Epithelial cell of proximal tubule (primary cell): ENCODE measurements at regions not wholly inside any gene's neighbourhood (a gene's known extent, or its start where the extent isn't known, plus 50 kb on each side); places are given as distances from the start of the nearest gene placed in this dataset.

Experiments used
- DNase-seq: peaks from one replicate; pipeline ENCODE4 v3.0.0-alpha.2; 2011; ENCODE audit warnings: low read depth
- H3K4me3 ChIP-seq: 2 replicates; pipeline ENCODE4 v1.5.1; 2011; ENCODE audit warnings: low read depth, mild to moderate bottlenecking, low read length
- TF ChIP-seq, protein P1 (sequence below): conservative IDR thresholded peaks from 2 replicates; pipeline ENCODE4 v1.5.1; 2012; ENCODE audit warnings: low read depth, mild to moderate bottlenecking, low read length

DNA sequence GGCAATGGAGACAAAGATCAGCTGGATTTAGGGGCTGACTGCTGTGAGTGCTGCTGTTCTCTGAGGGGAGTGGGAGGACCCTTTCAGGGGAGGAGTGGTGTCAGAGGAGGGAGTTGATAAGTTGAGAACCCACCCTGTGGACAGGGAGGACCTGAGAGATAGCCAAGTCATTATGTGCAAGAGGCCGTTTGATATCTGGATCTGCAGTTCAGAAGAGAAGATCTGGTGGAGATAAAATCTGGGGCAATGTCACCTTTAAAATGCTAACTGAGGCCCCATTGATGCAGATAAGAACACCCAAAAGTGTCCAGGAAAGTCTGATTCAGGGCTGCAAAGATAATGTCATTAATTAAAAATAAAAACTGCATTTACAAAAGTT, 256.1 kb upstream of the HES1 start:
- H3K4me3 ChIP-seq: no peak overlapping the region
- TF ChIP-seq, protein P1, sequence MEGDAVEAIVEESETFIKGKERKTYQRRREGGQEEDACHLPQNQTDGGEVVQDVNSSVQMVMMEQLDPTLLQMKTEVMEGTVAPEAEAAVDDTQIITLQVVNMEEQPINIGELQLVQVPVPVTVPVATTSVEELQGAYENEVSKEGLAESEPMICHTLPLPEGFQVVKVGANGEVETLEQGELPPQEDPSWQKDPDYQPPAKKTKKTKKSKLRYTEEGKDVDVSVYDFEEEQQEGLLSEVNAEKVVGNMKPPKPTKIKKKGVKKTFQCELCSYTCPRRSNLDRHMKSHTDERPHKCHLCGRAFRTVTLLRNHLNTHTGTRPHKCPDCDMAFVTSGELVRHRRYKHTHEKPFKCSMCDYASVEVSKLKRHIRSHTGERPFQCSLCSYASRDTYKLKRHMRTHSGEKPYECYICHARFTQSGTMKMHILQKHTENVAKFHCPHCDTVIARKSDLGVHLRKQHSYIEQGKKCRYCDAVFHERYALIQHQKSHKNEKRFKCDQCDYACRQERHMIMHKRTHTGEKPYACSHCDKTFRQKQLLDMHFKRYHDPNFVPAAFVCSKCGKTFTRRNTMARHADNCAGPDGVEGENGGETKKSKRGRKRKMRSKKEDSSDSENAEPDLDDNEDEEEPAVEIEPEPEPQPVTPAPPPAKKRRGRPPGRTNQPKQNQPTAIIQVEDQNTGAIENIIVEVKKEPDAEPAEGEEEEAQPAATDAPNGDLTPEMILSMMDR: no peak
- no peak for DNase-seq

DNA sequence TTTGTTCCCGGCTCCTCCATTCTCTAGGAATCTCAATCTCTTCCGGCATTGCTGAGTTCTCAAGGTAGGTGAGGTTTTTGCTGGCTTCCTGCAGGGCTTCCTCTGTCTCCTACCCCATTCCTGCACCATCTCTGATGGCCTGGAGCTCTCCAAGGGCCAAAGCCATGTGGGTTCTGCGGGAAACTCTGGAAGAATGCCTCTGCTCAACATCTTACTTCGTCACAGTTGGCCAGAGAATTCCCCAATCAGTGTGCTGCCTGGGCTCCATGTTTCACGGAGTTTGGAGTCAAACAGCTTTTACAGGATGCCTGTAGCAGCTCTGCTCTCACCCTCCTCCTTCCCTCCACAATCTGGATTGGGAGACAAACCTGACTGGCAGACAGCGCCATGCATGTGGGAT, 253.9 kb upstream of the HES1 start:
- no peak for DNase-seq
- TF ChIP-seq, protein P1: no peak
- no peak overlapping the region for H3K4me3 ChIP-seq

DNA sequence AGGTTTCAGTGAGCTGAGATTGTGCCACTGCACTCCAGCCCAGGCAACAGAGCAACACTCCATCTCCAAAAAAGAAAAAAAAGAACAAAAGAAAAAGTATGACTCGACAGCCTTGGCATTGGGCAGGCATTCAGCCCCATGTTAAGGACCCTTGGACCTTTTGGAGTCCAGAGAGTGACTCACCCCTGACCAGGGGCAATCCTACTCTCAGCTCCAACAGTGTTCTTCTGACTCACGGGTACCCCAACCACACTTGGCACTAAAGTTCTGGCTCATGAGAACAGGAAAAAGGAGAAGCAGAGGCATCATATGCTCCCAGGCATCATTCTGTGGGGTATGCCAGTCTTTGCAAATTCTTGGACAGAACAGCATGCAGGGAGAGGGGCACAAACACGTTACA, 252.4 kb upstream of the HES1 start:
- peak; percentile 61 for DNase-seq
- H3K4me3 ChIP-seq: no peak overlapping the region
- TF ChIP-seq, protein P1: no peak

DNA sequence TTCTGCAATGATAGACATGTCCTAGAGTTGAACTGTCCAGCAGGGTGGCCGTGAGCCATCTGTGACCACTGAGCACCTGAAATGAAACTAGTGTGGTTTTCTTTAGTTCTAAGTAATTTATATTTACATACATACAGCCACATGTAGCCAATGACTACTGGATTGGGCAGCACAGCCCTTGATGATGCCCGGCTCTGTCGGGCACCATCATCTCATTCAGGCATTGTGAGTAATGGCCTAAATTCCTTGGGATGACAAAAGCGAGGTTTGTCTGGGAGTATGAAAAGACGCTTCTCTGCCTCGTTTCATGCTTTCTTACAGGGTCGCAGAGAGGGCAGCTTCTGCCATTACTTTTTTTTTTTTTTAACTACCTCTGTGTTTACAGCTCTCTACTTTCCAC, 251.9 kb upstream of the HES1 start:
- no peak overlapping the region for H3K4me3 ChIP-seq
- TF ChIP-seq, protein P1: no peak
- no peak for DNase-seq

GRCh38 chr3:193884652-193885051, 251.3 kb upstream of the HES1 start:
- H3K4me3 ChIP-seq: no peak overlapping the region
- no peak for DNase-seq
- TF ChIP-seq, protein P1: no peak

GRCh38 chr3:193885832-193886231, 250.1 kb upstream of the HES1 start:
- no peak overlapping the region for H3K4me3 ChIP-seq
- TF ChIP-seq, protein P1: no peak
- no peak for DNase-seq

DNA sequence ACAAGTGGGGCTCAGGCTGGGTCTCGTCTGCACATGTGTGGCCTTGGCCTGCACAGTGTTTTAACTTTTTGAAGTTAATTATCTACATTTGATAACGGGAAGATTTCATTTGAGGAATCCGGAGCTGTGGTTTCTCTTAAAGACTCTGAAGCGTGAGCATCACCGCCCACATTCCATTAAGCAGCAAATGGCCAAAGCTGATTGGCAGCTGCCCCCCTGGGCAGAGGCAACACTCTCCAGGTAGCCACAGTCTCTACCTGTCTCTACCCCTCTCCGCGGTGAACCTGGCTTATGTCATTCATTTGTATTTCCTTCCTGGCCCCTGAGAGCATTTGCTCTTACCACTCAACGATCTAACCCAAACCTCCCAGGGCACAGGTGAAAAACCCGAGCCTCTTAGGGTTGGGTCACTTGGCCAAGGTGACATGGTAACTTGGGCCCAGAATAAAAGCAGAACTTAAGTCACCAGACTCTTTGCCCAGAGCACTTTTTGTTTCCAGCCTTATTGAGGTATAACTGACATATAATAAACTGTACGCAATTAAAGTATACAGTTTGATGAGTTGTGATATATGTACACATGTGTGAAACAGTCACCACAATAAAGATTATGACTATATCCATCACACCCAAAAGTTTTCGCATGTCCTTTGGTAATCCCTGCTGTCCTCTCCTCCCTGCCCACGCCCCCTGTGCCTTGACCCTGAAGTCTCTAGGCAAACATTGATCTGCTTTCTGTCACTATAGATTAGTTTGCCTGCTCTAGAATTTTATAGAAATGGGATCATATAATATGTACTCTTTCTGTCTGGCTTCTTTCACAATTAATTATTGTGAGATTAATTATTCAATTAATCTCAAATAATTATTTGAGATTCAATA, 245.7 kb upstream of the HES1 start:
- no peak overlapping the region for H3K4me3 ChIP-seq
- no peak for DNase-seq
- TF ChIP-seq, protein P1: no peak
